Inferior parietal cortex (tissue), 1 donor: ENCODE measurements at regions not wholly inside any gene's neighbourhood (a gene's known extent, or its start where the extent isn't known, plus 50 kb on each side); places are given as distances from the start of the nearest gene placed in this dataset.
"Not testable (repeated sequence)": the region's sequence is repeated elsewhere in the genome, so short reads cannot be mapped to it uniquely, and the experiment has no call there.

Experiments used
- DNase-seq: peaks from one replicate; pipeline ENCODE4 v3.0.0-alpha.2; 2016; ENCODE audit errors: extremely low spot score

- no peak for DNase-seq
Observed at GRCh38 chr5:14944350-14944739, 72.8 kb upstream of the ANKH start.

GRCh38 chr5:14942212-14942611, 70.6 kb upstream of the ANKH start:
- no peak for DNase-seq

GRCh38 chr5:14937254-14937653, 65.7 kb upstream of the ANKH start:
- no peak for DNase-seq

- no peak for DNase-seq
Observed at GRCh38 chr5:14936588-14936987, 65.0 kb upstream of the ANKH start.

GRCh38 chr5:14935341-14935740, 63.8 kb upstream of the ANKH start:
- DNase-seq = no peak

- DNase-seq = no peak
Observed at GRCh38 chr5:14932902-14933469, 61.4 kb upstream of the ANKH start.

- no peak for DNase-seq
Observed at GRCh38 chr5:14930486-14930885, 58.9 kb upstream of the ANKH start.

- DNase-seq = no peak
Observed at GRCh38 chr5:14929293-14930065, 57.9 kb upstream of the ANKH start.

- DNase-seq = no peak
Observed at GRCh38 chr5:14928661-14929060, 57.1 kb upstream of the ANKH start.

- no peak for DNase-seq
Observed at GRCh38 chr5:14925326-14925725, 53.7 kb upstream of the ANKH start.

- not testable (repeated sequence) for DNase-seq
Observed at GRCh38 chr5:14922952-14923351, 51.4 kb upstream of the ANKH start.

- no peak for DNase-seq
Observed at GRCh38 chr5:14922456-14922855, 50.9 kb upstream of the ANKH start.
